ENCODE measurements at regions not wholly inside any gene's neighbourhood (a gene's known extent, or its start where the extent isn't known, plus 50 kb on each side); places are given as distances from the start of the nearest gene placed in this dataset.
"Not testable (repeated sequence)": the region's sequence is repeated elsewhere in the genome, so short reads cannot be mapped to it uniquely, and the experiment has no call there.

DNA sequence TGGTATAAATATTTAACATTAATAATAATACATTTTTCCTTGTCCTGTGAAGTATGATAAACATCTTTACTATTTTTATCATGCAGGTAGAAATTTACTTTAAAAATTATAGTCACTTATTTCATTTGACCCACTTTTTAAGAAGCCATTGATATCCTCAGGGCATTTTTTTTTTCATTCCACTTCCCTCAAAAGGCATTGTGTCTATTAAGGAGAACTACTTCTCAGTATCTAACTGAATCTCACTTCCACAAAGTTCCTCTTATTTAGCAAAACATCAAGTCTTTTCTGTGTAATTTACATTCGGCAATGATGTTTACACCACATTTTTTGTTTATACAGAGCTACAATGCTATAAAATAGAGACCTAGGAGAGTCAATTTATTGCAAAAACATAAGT lies 388.2 kb upstream of the AKR1E2 start:
- no peak for DNase-seq (ENCODE audit: low read depth)

DNA sequence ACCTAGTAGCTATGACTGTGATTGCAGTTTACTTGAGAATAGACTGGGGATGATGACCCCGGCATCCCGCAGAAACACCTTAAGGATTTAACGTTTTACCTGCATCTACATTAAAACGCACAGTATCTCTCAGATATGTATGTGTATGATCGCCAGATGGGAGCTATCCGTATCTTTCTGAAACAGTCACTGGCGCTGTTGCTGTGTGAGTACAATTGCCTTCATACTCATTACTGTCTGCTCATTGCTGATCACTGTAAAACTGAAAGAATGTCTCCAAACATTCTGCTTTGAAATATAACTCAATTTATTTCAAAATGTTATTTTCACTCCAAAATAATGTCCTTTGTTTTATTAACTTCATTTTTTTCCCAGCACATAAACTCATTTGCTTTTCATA lies 388.9 kb upstream of the AKR1E2 start:
- DNase-seq (ENCODE audit: low read depth): no peak

DNA sequence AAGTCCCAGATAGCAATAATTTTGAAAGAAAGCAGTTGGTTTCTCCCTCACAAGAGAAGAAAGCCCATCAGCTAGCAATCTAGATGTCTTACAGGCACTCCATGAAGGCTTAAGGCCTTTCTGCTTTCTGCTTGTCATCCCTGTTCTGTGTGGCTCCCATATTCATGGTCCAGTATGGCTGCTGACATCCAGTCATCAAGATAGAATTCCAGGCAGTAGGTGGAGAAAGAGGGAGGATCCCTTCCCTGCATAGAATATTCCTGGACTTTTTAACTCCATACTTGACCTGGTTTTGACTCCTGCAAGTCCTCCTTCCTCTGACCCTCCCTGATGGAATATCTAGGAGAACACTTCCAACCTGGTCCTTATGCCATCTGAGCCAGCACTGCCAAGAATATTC lies 389.9 kb upstream of the AKR1E2 start:
- DNase-seq (ENCODE audit: low read depth): no peak

DNA sequence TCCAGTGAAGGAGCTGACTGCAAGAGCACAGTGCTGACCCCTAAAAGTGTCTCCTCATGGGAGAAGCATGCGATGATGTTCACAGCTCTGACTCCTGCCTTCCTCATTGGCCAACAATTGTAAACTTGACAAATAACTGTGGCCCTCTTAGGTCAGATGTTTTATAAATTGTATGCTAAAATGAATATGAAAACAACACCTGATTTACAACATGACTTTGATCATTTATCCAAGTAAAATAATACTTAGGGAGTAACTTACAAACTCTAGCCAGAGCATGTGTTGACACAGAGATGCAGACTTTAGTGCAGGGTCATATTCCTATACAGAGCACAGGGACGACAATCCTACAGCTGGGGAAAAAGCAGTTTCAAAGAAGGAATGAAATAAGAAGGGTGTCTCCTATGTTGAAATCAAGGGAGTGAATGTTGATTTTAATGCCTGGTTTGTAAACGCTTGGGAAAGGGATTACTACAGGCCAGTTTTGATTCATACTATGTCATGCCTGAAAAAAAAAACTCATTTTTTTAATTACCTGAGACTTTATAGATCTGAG lies 391.4 kb upstream of the AKR1E2 start:
- no peak for DNase-seq (ENCODE audit: low read depth)

DNA sequence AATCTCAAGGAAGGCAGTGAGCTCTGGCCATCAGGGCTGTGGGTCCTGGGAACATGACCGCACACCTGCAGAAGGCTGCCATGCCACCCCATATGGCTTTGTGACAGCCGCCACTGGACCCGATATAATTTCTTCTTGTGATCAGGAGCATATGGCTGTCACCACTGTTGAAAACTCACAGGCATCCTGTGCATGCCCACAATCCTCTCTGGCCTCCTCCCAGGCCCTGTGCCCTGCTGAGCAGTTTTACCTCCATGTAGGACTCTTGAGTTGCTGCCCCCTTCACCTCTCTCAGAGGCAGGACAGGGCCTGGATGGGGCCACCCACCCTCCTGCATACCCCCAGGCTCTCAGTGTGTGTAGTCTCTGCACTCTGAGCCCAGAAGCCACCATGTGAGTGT lies 391.9 kb upstream of the AKR1E2 start:
- no peak for DNase-seq (ENCODE audit: low read depth)

DNA sequence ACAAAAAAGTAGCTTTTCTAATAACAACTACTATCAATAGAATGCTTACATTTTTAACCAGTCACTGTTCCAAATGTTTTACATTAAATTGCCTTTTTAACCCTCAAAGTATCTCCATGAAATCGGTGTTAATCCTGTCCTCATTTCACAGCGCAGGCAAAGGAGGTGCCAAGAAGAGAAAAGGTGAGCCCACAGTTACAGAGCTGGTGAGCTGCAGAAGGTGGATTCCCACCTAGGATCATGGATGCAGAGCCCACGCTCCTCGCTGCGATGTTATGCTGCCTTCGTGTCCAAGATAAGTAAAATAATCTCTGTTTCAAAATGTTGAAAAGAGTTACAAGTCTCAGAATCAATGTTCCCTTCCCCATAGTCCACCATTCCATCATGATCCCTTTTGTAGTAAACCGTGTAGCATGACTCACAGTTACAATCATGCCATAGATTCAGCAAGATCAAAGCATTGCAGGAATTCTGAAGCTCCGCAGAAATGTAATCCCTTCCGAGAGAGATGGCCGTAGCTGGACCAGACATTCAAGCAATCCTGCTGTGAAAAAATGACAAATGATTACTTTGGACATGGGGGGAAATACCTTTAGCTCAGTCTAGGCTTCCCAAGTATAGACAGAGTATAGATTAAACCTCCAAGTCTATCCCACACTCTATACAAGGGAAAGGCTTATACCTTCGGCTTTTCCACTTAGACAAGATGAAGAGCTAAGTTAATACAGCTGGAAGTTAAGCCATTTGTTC lies 394.7 kb upstream of the AKR1E2 start:
- no peak for DNase-seq (ENCODE audit: low read depth)

DNA sequence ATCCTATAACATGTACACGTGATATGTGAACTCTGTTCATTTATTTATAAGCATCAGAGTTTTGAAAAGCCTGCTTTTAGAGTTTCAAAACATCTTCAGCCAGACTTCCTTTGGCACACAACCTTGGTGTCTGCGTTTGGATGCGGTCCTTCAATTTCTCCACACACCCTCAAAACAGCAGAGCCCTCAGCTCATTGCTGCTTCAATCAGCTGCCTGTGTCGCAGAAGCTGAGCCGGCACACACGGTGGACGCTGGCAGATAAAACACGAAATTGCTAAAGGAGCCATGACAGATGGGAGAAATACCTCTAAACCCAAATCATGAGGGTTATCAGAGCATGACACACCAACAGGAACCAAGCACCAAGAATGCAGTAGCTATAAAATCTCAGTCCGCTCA lies 396.4 kb upstream of the AKR1E2 start:
- DNase-seq (ENCODE audit: low read depth): no peak

DNA sequence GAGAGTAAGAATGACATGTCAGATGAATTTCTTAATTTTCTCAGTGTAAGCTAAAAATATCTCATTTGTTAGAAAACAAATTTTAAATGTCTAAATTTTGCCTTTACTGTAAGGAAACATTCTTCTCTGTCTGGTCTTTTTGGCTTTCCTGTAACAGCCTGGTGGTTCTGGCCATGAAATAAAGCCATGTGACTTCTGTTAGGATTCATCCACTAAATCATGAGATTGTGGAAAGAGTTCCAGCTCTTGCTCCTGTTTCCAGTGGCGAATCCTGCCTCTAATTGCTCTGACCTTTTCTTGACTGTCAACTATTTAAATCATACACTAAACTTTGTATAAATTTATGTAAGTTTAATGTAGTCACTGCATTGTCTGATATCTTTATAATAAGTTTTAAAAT lies 398.5 kb upstream of the AKR1E2 start:
- DNase-seq (ENCODE audit: low read depth): no peak

DNA sequence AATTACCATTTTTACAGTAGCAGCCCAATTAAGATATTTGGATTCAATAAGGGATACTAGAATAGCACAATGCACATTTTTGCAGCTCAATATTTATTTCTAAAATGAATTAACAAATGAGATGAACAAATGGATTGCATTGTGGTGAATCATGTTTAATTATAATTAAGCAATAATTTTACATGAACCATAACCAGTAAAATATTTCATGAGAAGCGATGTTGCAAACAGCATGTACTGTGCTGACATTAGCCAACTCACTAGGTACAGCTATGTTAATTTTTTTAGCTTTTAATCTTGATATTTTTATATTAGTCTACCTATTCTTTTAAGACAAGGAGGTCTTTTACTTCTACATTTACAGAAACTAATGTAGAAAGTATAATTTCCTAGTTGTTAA lies 399.1 kb upstream of the AKR1E2 start:
- DNase-seq (ENCODE audit: low read depth): no peak

DNA sequence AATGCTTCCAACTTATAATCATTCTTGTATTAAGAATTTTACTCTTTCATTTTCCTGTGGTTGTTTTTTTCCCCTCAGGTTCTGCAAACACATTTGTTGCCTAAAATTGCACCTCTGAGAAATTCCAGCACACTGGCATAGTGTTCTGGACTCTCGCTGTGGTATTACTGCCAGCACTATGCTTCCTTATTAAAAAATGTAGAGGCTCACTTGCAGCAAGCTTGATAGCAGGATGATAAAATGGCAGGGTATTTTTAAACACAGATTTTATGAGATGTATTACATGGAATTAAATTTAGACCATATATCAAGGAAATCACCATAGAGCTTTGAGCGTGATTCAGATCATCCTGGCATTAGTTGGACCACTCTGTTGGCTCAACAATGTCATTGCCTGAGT lies 416.7 kb upstream of the AKR1E2 start:
- DNase-seq (ENCODE audit: low read depth): no peak

DNA sequence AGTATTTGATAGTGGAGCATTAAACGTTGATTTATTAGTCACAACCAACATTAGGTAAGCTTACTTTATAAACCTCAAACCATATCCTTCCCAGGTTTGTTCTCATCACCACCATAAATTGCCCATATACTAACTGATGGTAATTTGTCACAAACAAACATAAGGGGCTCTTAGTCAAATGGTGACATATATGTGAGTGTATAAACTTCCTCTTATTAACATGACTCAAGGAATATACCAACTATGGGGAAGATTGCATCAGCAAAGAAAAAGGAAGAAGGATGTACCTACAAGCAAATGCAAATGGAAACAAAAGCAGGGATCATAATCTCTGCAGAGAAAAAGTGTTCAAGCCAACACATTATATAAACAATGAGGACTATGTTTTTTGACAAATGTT lies 418.2 kb upstream of the AKR1E2 start:
- no peak for DNase-seq (ENCODE audit: low read depth)

DNA sequence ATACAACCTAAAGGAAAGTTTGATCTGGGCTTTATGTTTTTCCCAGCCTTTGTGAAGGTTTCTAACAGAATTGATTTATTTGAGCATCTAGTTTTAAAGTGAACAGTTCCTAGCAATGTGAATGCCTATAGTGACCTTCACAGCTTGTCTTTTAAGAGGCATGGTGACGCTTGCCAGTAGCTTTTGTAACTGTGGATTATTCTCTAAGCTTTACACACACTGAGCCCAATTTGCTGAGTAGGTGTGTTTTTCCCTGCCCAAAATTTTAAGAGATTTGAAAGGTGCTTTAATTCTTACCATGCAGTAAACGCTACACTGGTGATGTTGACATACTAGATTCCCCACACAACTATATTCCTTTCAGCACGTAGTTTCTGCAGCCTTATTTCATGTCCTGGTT lies 420.2 kb upstream of the AKR1E2 start:
- no peak for DNase-seq (ENCODE audit: low read depth)

DNA sequence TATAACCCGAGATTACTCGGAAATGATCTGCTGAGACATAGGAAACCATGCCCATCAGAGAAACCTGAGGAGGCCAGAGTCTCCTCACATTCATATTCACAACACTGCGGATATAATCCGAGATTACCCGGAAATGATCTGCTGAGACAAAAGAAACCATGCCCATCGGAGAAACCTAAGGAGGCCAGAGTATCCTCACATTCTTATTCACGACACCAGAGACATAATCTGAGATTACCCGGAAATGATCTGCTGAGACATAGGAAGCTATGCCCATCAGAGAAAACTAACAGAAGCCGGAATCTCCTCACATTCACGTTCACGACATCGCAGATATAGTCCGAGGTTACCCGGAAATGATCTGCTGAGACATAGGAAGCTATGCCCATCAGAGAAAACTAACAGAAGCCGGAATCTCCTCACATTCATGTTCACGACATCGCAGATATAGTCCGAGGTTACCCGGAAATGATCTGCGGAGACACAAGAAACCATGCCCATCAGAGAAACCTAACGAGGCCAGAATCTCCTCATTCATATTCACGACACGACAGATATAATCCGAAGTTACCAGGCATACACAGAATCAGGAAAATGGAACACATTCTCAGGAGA lies 422.3 kb upstream of the AKR1E2 start:
- DNase-seq (ENCODE audit: low read depth): no peak

DNA sequence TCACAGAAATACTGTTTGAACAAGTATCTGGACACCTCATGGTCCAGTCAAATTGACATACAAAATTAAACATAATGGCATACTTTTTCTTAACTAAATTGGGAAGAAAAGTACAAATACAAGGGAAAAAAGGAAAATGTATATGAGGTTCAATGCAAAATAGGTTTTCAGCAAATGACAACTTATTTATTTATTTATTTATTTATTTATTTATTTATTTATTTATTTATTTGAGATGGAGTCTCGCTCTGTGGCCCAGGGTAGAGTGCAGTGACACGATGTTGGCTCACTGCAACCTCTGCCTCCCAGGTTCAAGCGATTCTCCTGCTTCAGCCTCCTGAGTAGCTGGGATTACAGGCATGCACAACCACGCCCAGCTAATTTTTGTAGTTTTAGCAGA lies 424.9 kb upstream of the AKR1E2 start:
- DNase-seq (ENCODE audit: low read depth): not testable (repeated sequence)

DNA sequence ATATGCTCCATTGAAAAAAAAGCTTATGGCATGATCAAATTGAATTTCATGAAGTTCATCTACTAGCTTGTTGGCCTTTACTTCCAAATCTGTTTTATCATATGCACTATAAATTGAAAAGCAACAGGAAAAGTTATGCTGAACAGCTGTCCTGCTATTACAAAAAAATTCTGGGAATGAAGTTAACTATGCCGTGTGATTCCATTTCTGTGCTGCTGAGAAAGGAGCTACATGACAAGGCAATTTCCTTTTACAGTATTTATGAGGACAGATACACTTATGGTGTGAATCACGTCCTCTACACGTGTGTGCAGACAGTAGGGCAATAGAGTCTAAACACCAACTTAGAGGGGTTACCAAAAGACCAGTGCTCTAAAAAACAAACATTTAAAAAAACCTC lies 426.5 kb upstream of the AKR1E2 start:
- DNase-seq (ENCODE audit: low read depth): no peak

DNA sequence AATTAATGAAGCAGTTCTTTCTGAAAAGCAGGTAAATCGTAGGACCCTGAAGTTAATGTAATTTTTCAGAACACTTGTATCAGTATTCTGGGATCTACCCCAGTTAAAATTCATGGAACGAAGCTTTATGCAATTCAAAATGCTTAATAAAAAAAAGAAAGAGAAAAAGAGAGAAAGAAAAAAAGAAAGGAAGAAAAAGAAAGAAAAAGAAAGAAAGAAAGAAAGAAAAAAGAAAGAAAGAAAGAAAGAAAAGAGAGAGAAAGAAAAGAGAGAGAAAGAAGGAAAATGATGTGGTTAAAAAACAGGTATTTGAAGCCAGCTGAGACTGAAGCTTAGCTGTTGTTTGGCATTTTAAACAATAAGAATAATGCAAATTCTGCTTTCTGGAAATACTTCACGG lies 427.4 kb upstream of the AKR1E2 start:
- no peak for DNase-seq (ENCODE audit: low read depth)

DNA sequence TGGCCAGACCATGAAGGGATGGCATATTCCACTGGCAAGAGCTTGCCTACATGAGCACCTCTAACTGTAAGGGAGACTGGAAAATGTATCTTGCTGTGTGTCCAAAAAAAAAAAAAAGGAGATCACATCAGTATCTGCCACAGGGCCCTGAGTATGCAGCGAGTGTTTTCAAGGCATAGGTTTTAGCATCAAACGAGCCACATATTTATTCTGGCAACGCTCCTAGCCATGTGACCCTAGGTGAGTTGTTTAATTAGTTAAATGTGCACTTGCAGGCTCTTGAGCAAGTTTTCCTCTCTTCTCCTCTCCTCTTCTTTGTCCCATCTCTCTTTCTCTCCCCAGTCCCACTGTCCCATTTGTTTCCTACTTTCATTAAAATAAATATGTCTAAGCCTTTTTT lies 428.7 kb upstream of the AKR1E2 start:
- no peak for DNase-seq (ENCODE audit: low read depth)

DNA sequence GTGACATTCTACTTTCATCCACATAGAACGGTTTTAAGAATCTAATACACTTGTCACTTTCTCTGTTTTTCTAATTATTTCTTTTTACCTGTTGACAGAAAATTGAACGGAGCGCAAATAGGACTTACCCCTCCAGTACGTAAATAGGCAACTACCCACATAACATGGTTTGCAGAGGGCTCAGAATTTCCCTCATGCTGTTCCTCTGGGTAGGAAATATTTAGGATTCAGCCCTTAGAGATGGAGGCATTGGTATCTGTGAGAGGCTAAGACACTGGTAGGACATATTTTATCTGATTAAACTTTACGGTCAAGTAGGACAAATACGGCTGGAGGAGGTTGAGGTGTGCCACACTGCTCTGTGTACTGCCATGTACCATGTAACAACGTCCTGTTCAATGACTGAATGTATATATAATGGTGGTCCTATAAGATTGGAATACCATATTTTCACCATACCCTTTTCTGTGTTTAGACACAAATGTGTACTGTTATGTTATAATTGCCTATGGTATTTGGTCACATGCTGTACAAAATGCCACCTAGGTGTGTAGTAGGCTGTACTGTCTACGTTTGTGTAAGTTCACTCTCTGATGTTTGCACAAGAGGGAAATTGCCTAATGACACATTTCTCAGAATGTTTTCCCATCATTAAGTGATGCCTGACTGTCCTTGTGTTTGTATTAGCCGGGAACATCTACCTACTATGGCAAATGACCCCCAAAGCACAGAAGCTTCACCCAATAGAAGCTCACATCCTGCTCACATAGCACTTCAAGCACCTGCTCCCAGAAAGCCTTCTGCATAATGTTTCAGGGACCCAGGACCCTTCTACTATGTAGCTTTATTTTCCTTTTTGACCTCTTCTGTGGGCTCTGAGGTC lies 429.4 kb upstream of the AKR1E2 start:
- no peak for DNase-seq (ENCODE audit: low read depth)

DNA sequence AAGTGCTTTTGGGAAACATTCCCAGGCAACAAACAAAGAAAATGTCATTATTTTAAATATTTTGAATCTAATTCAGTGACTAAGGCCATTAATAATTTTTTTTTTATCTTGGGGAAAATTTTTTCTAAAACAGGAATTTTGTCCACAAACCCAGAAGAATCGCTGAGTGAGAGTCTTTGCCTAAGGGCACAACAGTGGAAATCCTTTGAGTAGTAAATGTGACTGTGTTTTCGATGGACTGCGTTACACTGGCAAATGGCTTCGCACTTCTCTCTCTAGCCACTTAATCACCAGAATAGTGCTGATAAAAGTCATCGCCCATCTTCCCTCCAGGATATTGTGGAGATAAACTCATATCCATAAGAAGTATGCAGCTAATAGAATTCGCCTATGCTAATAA lies 430.3 kb upstream of the AKR1E2 start:
- no peak for DNase-seq (ENCODE audit: low read depth)

DNA sequence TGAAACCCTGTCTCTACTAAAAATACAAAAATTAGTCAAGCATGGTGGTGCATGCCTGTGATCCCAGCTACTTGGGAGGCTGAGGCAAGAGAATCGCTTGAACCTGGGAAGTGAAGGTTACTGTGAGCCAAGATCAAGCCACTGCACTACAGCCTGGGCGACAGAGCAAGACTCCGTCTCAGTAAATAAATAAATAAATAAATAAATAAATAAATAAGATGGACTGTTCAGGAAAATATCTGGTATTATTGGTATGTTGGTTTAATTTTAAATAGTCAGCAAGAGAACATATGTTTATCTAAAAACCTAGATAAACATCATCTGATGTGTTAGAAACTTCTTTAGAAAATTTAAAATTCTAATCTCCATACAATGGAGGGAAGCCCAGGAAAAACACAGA lies 431.6 kb upstream of the AKR1E2 start:
- DNase-seq (ENCODE audit: low read depth): not testable (repeated sequence)

DNA sequence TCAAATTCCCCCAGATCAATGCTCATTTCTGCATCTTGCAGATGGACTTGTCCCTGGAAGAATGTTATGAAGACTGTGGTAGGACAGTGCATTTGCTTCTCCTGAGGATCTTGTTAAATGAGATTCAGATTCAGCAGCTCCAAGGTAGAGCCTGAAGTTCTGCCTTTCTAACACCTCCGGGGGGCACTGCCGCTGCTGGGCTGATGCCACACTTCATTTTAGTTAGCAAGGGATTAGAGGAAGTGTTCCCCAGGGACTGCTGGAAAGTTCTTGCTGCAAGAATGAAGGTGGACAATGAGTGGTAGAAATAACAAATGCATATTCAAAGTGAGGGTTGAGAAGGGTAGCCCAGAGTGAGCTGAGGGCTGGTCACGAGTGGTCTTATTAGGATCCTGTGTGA lies 434.3 kb upstream of the AKR1E2 start:
- DNase-seq (ENCODE audit: low read depth): no peak

DNA sequence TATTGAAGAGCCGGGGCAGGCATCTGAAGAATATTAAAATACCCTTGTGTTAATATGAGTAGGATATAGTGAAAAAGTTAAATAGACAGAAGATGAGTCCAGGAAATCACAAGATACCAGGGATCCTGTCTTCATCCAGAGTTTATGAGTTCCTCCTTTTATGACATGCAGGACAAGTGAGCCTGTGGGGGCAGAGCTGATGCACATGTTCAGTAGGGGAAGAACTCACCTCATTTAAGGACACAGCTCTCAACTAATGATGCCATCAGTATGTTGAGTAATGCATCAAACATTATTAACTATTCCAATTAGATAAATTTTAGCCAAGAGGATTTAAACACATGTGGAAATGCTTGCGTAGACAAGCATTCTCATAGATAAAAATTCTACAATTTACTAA lies 435.8 kb upstream of the AKR1E2 start:
- no peak for DNase-seq (ENCODE audit: low read depth)

Data from activated T-cell treated with anti-CD3 and anti-CD28 coated beads for 48 hours (primary cell).